ENCODE measurements at regions not wholly inside any gene's neighbourhood (a gene's known extent, or its start where the extent isn't known, plus 50 kb on each side); places are given as distances from the start of the nearest gene placed in this dataset.

DNA sequence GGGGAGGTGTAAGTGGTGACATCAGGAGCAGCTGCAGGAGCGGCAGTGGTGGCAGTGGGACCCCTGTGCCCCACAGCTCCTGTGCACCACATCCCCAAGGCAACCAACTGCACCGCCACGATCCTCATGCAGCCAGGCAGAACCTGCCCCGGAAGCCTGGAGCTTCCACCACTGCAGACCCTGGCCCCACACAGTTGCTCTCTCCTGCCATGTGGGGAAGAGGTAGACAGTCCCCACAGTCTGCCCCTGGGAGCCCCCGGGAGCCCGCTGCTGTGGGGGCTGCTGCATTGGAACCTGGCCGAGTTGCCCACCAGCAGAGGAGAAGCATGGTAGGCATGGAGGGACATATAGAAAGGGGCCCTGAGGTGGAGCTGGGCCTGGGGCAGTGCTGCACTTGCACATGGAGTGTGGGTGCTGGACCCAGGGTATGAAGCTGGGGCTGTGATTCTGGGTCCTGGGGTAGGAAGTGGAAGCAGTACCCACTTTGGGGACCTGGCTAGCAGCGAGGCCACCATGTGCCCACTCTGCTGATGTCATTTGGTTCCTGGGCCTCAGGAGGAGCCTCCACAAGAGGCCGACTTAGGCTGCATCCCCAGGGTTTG, 623.3 kb upstream of the LRRTM4 start:
- no peak for DNase-seq (ENCODE audit: low read depth in 1 of 2, low spot score in 1 of 2)
- no peaks in the 10 kb centered on the region for H3K27me3 ChIP-seq (ENCODE audit: insufficient read depth, poor library complexity, severe bottlenecking)
- TF ChIP-seq SPI1 (IDR thresholded peaks at IDR 0.05; ENCODE audit: borderline replicate concordance, low read depth): no peak
- TF ChIP-seq, protein P1, sequence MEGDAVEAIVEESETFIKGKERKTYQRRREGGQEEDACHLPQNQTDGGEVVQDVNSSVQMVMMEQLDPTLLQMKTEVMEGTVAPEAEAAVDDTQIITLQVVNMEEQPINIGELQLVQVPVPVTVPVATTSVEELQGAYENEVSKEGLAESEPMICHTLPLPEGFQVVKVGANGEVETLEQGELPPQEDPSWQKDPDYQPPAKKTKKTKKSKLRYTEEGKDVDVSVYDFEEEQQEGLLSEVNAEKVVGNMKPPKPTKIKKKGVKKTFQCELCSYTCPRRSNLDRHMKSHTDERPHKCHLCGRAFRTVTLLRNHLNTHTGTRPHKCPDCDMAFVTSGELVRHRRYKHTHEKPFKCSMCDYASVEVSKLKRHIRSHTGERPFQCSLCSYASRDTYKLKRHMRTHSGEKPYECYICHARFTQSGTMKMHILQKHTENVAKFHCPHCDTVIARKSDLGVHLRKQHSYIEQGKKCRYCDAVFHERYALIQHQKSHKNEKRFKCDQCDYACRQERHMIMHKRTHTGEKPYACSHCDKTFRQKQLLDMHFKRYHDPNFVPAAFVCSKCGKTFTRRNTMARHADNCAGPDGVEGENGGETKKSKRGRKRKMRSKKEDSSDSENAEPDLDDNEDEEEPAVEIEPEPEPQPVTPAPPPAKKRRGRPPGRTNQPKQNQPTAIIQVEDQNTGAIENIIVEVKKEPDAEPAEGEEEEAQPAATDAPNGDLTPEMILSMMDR (IDR thresholded peaks at IDR 0.05; ENCODE audit: insufficient read depth, low read length): no peak
- TF ChIP-seq GABPA (IDR thresholded peaks at IDR 0.05; ENCODE audit: low read depth): no peak
- TF ChIP-seq, protein P2, sequence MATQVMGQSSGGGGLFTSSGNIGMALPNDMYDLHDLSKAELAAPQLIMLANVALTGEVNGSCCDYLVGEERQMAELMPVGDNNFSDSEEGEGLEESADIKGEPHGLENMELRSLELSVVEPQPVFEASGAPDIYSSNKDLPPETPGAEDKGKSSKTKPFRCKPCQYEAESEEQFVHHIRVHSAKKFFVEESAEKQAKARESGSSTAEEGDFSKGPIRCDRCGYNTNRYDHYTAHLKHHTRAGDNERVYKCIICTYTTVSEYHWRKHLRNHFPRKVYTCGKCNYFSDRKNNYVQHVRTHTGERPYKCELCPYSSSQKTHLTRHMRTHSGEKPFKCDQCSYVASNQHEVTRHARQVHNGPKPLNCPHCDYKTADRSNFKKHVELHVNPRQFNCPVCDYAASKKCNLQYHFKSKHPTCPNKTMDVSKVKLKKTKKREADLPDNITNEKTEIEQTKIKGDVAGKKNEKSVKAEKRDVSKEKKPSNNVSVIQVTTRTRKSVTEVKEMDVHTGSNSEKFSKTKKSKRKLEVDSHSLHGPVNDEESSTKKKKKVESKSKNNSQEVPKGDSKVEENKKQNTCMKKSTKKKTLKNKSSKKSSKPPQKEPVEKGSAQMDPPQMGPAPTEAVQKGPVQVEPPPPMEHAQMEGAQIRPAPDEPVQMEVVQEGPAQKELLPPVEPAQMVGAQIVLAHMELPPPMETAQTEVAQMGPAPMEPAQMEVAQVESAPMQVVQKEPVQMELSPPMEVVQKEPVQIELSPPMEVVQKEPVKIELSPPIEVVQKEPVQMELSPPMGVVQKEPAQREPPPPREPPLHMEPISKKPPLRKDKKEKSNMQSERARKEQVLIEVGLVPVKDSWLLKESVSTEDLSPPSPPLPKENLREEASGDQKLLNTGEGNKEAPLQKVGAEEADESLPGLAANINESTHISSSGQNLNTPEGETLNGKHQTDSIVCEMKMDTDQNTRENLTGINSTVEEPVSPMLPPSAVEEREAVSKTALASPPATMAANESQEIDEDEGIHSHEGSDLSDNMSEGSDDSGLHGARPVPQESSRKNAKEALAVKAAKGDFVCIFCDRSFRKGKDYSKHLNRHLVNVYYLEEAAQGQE (IDR thresholded peaks at IDR 0.05; ENCODE audit: insufficient replicate concordance, low read depth): no peak
- H3K4me3 ChIP-seq (replicated peaks; ENCODE audit: insufficient read depth, low read length): no peak overlapping the region
- H3K27ac ChIP-seq (replicated peaks): no peak overlapping the region

GRCh38 chr2:78145997-78146722, 624.0 kb upstream of the LRRTM4 start:
- DNase-seq (ENCODE audit: low read depth in 1 of 2, low spot score in 1 of 2): no peak
- H3K4me3 ChIP-seq (replicated peaks; ENCODE audit: insufficient read depth, low read length): no peak overlapping the region
- H3K27ac ChIP-seq (replicated peaks): no peak overlapping the region
- no peaks in the 10 kb centered on the region for H3K27me3 ChIP-seq (ENCODE audit: insufficient read depth, poor library complexity, severe bottlenecking)
- TF ChIP-seq, protein P1 (IDR thresholded peaks at IDR 0.05; ENCODE audit: insufficient read depth, low read length): no peak
- TF ChIP-seq GABPA (IDR thresholded peaks at IDR 0.05; ENCODE audit: low read depth): no peak
- TF ChIP-seq POLR2AphosphoS5 (IDR thresholded peaks at IDR 0.05; ENCODE audit: low read depth): no peak
- no peak for TF ChIP-seq SPI1 (IDR thresholded peaks at IDR 0.05; ENCODE audit: borderline replicate concordance, low read depth)
- TF ChIP-seq, protein P2 (IDR thresholded peaks at IDR 0.05; ENCODE audit: insufficient replicate concordance, low read depth): no peak

DNA sequence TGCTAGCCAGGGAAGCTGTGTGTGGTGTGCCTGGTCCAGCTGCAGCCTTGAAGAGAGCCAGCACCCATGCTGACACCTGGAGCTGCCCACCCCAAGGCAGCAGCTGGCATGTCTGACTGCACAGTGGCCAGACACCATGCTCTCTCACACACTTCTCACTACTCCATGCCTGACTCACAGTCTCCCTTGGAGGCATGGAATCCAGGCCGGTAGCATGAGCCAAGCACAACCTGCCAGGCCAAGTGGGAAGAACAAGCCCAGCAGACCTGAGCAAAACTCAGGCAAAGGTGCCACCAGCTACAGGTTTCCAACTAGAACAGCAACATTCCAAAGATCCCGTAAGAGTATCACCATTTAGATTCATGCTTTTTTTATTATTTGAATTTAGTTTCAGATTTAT, 625.3 kb upstream of the LRRTM4 start:
- DNase-seq (ENCODE audit: low read depth in 1 of 2, low spot score in 1 of 2): no peak
- TF ChIP-seq POLR2AphosphoS5 (IDR thresholded peaks at IDR 0.05; ENCODE audit: low read depth): no peak
- no peak for TF ChIP-seq SPI1 (IDR thresholded peaks at IDR 0.05; ENCODE audit: borderline replicate concordance, low read depth)
- TF ChIP-seq, protein P1 (IDR thresholded peaks at IDR 0.05; ENCODE audit: insufficient read depth, low read length): no peak
- TF ChIP-seq GABPA (IDR thresholded peaks at IDR 0.05; ENCODE audit: low read depth): no peak
- TF ChIP-seq, protein P2 (IDR thresholded peaks at IDR 0.05; ENCODE audit: insufficient replicate concordance, low read depth): no peak
- H3K27me3 ChIP-seq (ENCODE audit: insufficient read depth, poor library complexity, severe bottlenecking): no peaks in the 10 kb centered on the region
- H3K27ac ChIP-seq (replicated peaks): no peak overlapping the region
- H3K4me3 ChIP-seq (replicated peaks; ENCODE audit: insufficient read depth, low read length): no peak overlapping the region
